CD4-positive, alpha-beta T cell treated with Interleukin-2 at 100 ng/mL for 4 hours (primary cell): ENCODE measurements at regions not wholly inside any gene's neighbourhood (a gene's known extent, or its start where the extent isn't known, plus 50 kb on each side); places are given as distances from the start of the nearest gene placed in this dataset.
"Not testable (repeated sequence)": the region's sequence is repeated elsewhere in the genome, so short reads cannot be mapped to it uniquely, and the experiment has no call there.

ENCODE experiments used
- DNase-seq: peaks from one replicate; pipeline ENCODE4 v3.0.0-alpha.2; 2020; ENCODE audit warnings: low spot score

GRCh38 chr5:142221091-142221860, 103.5 kb downstream of the SPRY4 start:
- no peak for DNase-seq

- DNase-seq = no peak
Measured at GRCh38 chr5:142219146-142219545, 105.7 kb downstream of the SPRY4 start.

- DNase-seq = no peak
Measured at GRCh38 chr5:142216931-142217330, 107.9 kb downstream of the SPRY4 start.

- no peak for DNase-seq
Measured at GRCh38 chr5:142215915-142216681, 107.5 kb downstream of the NDFIP1 start.

GRCh38 chr5:142213077-142213476, 104.5 kb downstream of the NDFIP1 start:
- no peak for DNase-seq

GRCh38 chr5:142211918-142212317, 103.3 kb downstream of the NDFIP1 start:
- DNase-seq = no peak

GRCh38 chr5:142210864-142211412, 102.4 kb downstream of the NDFIP1 start:
- no peak for DNase-seq

- no peak for DNase-seq
Measured at GRCh38 chr5:142210011-142210410, 101.4 kb downstream of the NDFIP1 start.

- no peak for DNase-seq
Measured at GRCh38 chr5:142208777-142209312, 100.3 kb downstream of the NDFIP1 start.

GRCh38 chr5:142208244-142208643, 99.7 kb downstream of the NDFIP1 start:
- not testable (repeated sequence) for DNase-seq

- DNase-seq = no peak
Measured at GRCh38 chr5:142206801-142207200, 98.2 kb downstream of the NDFIP1 start.

GRCh38 chr5:142204219-142204618, 95.6 kb downstream of the NDFIP1 start:
- DNase-seq = no peak
